ENCODE measurements at regions not wholly inside any gene's neighbourhood (a gene's known extent, or its start where the extent isn't known, plus 50 kb on each side); places are given as distances from the start of the nearest gene placed in this dataset.
"Not testable (repeated sequence)": the region's sequence is repeated elsewhere in the genome, so short reads cannot be mapped to it uniquely, and the experiment has no call there.

DNA sequence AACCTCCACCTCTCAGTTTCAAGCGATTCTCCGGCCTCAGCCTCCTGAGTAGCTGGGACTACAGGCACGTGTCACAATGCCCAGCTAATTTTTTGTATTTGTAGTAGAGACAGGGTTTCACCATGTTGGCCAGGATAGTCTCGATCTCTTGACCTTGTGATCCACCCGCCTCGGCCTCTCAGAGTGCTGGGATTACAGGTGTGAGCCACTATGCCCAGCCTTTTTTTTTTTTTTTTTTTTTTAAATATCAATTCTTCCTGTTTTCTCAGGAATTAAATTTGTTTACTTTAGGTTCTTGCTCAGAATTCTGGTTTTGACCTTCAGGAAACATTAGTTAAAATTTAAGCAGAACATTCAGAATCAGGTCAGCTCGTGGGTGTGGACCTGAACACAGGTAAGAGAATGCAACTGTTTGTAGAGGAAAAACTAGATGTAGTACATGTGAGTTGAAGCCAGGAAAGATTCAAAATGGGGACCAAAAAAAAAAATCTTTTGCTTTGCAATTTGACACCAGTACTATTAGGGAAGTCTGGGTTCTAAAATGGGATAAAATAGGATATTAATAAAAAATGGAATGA, 65.5 kb upstream of the ERV3-1 start:
- TF ChIP-seq, protein P1, sequence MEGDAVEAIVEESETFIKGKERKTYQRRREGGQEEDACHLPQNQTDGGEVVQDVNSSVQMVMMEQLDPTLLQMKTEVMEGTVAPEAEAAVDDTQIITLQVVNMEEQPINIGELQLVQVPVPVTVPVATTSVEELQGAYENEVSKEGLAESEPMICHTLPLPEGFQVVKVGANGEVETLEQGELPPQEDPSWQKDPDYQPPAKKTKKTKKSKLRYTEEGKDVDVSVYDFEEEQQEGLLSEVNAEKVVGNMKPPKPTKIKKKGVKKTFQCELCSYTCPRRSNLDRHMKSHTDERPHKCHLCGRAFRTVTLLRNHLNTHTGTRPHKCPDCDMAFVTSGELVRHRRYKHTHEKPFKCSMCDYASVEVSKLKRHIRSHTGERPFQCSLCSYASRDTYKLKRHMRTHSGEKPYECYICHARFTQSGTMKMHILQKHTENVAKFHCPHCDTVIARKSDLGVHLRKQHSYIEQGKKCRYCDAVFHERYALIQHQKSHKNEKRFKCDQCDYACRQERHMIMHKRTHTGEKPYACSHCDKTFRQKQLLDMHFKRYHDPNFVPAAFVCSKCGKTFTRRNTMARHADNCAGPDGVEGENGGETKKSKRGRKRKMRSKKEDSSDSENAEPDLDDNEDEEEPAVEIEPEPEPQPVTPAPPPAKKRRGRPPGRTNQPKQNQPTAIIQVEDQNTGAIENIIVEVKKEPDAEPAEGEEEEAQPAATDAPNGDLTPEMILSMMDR (IDR thresholded peaks at IDR 0.05; ENCODE audit: low read length): not testable (repeated sequence)
- not testable (repeated sequence) for TF ChIP-seq EZH2 (IDR thresholded peaks at IDR 0.05; ENCODE audit: borderline replicate concordance, low read length)
